Glutamatergic neuron (in vitro differentiated cells): ENCODE measurements at regions not wholly inside any gene's neighbourhood (a gene's known extent, or its start where the extent isn't known, plus 50 kb on each side); places are given as distances from the start of the nearest gene placed in this dataset.

Source experiments
- DNase-seq: peaks from one replicate; pipeline ENCODE4 v3.0.0; 2022
- H3K27ac Mint-ChIP-seq: one replicate; pipeline ENCODE4 v1.8.0; 2020; ENCODE audit warnings: mild to moderate bottlenecking, mixed read lengths, inconsistent platforms; ENCODE audit not compliant: unreplicated experiment
- H3K27me3 Mint-ChIP-seq: one replicate; pipeline ENCODE4 v1.8.0; 2020; ENCODE audit warnings: mild to moderate bottlenecking, moderate library complexity, mixed read lengths, inconsistent platforms; ENCODE audit not compliant: unreplicated experiment
- H3K36me3 Mint-ChIP-seq: one replicate; pipeline ENCODE4 v1.8.0; 2020; ENCODE audit warnings: mild to moderate bottlenecking, mixed read lengths, inconsistent platforms; ENCODE audit not compliant: unreplicated experiment
- H3K4me1 Mint-ChIP-seq: one replicate; pipeline ENCODE4 v1.8.0; 2020; ENCODE audit warnings: mild to moderate bottlenecking, low read depth, mixed read lengths, inconsistent platforms; ENCODE audit not compliant: unreplicated experiment
- H3K4me3 Mint-ChIP-seq: one replicate; pipeline ENCODE4 v1.8.0; 2020; ENCODE audit warnings: mild to moderate bottlenecking, mixed read lengths, inconsistent platforms; ENCODE audit not compliant: unreplicated experiment
- H3K9me3 Mint-ChIP-seq: one replicate; pipeline ENCODE4 v1.8.0; 2020; ENCODE audit warnings: mild to moderate bottlenecking, moderate library complexity, mixed read lengths, inconsistent platforms; ENCODE audit not compliant: unreplicated experiment
- CTCF ChIP-seq: fragments of 200-600 bp; sonication (generic); IDR thresholded peaks from one replicate; pipeline ENCODE4 v1.5.0; 2021; ENCODE audit not compliant: partially characterized antibody, unreplicated experiment

- H3K4me1 Mint-ChIP-seq, result peaks cover 2% of the 10 kb centered on the region
- DNase-seq, result no peak
- peaks cover 2% of the 10 kb centered on the region for H3K27me3 Mint-ChIP-seq
- TF ChIP-seq CTCF, result no peak
- no peak overlapping the region for H3K27ac Mint-ChIP-seq
- H3K36me3 Mint-ChIP-seq, result no peaks in the 10 kb centered on the region
- peaks cover 8% of the 10 kb centered on the region for H3K9me3 Mint-ChIP-seq
- H3K4me3 Mint-ChIP-seq, result no peak overlapping the region
Observed at GRCh38 chr6:170130771-170131241, 160.1 kb downstream of the DLL1 start.

GRCh38 chr6:170130201-170130621 lies 160.7 kb downstream of the DLL1 start:
- Mint-ChIP-seq H3K4me1 (peaks cover 2% of the 10 kb centered on the region), H3K27ac (no peak overlapping the region), H3K36me3 (no peaks in the 10 kb centered on the region), H3K9me3 (peaks cover 6% of the 10 kb centered on the region), H3K4me3 (no peak overlapping the region), H3K27me3 (peaks cover 2% of the 10 kb centered on the region)
- TF ChIP-seq CTCF, result no peak
- no peak for DNase-seq

GRCh38 chr6:170129691-170130171 lies 161.1 kb downstream of the DLL1 start:
- Mint-ChIP-seq H3K9me3 (peaks cover 6% of the 10 kb centered on the region), H3K36me3 (no peaks in the 10 kb centered on the region), H3K27me3 (peaks cover 4% of the 10 kb centered on the region), H3K4me3 (no peak overlapping the region), H3K27ac (no peak overlapping the region), H3K4me1 (peaks cover 2% of the 10 kb centered on the region)
- DNase-seq, result no peak
- no peak for TF ChIP-seq CTCF

GRCh38 chr6:170128811-170129681 lies 161.8 kb downstream of the DLL1 start:
- no peak for DNase-seq
- H3K27me3 Mint-ChIP-seq, result peaks cover 4% of the 10 kb centered on the region

More at GRCh38 chr6:170128811-170129681, 161.8 kb downstream of the DLL1 start:
- Mint-ChIP-seq H3K4me3 (no peak overlapping the region), H3K36me3 (no peaks in the 10 kb centered on the region), H3K4me1 (peaks cover 2% of the 10 kb centered on the region), H3K9me3 (peaks cover 4% of the 10 kb centered on the region), H3K27ac (no peak overlapping the region)
- no peak for TF ChIP-seq CTCF
